Breast epithelium (tissue), 3 donors: ENCODE measurements at regions not wholly inside any gene's neighbourhood (a gene's known extent, or its start where the extent isn't known, plus 50 kb on each side); places are given as distances from the start of the nearest gene placed in this dataset.
"Not testable (repeated sequence)": the region's sequence is repeated elsewhere in the genome, so short reads cannot be mapped to it uniquely, and the experiment has no call there.

Experiments
- CTCF ChIP-seq, 3 donors: fragments of 450-650 bp; IDR thresholded peaks; one replicate each; pipeline ENCODE4 v1.5.1; 2016 to 2017; ENCODE audit warnings: antibody characterized with exemption in 3 of 3, mild to moderate bottlenecking in 3 of 3, moderate library complexity in 3 of 3
- POLR2A ChIP-seq: fragments of 450-650 bp; IDR thresholded peaks from one replicate; pipeline ENCODE4 v1.6.1; 2016; ENCODE audit warnings: antibody characterized with exemption, mild to moderate bottlenecking, moderate library complexity
- POLR2AphosphoS5 ChIP-seq, 3 donors: sonication (generic); formaldehyde crosslinking; IDR thresholded peaks; one replicate each; pipeline ENCODE4 v1.6.1; 2017; ENCODE audit warnings: antibody characterized with exemption in 3 of 3

GRCh38 chr1:119256089-119256488 is 112.5 kb upstream of the HAO2 start:
- not testable (repeated sequence) for TF ChIP-seq CTCF (IDR thresholded peaks at IDR 0.05); POLR2A; POLR2AphosphoS5 (IDR thresholded peaks at IDR 0.05)
